SJCRH30 (cell line): ENCODE measurements at regions not wholly inside any gene's neighbourhood (a gene's known extent, or its start where the extent isn't known, plus 50 kb on each side); places are given as distances from the start of the nearest gene placed in this dataset.
"Not testable (repeated sequence)": the region's sequence is repeated elsewhere in the genome, so short reads cannot be mapped to it uniquely, and the experiment has no call there.

Experiments
- DNase-seq, 2 experiments: peaks; one replicate each; pipeline ENCODE4 v3.0.0-alpha.2; 2015 to 2020
- H3K27ac ChIP-seq: fragments of 250-450 bp; sonication (Bioruptor Pico); 2 replicates; pipeline ENCODE4 v1.5.1; 2020; ENCODE audit warnings: mild to moderate bottlenecking, moderate library complexity
- H3K27me3 ChIP-seq: fragments of 250-450 bp; sonication (Bioruptor Pico); 2 replicates; pipeline ENCODE4 v1.5.1; 2020; ENCODE audit warnings: mild to moderate bottlenecking, moderate library complexity
- H3K36me3 ChIP-seq: fragments of 250-450 bp; sonication (Bioruptor Pico); 2 replicates; pipeline ENCODE4 v1.5.1; 2020; ENCODE audit warnings: mild to moderate bottlenecking, moderate library complexity
- H3K4me1 ChIP-seq: fragments of 250-450 bp; sonication (Bioruptor Pico); 2 replicates; pipeline ENCODE4 v1.5.1; 2020; ENCODE audit warnings: mild to moderate bottlenecking, moderate library complexity
- H3K4me3 ChIP-seq: fragments of 250-450 bp; sonication (Bioruptor Pico); 2 replicates; pipeline ENCODE4 v1.5.1; 2020; ENCODE audit warnings: mild to moderate bottlenecking, moderate library complexity
- H3K9me3 ChIP-seq: fragments of 250-450 bp; sonication (Bioruptor Pico); replicated peaks from 2 replicates; pipeline ENCODE4 v1.5.1; 2020; ENCODE audit warnings: mild to moderate bottlenecking, moderate library complexity

DNA sequence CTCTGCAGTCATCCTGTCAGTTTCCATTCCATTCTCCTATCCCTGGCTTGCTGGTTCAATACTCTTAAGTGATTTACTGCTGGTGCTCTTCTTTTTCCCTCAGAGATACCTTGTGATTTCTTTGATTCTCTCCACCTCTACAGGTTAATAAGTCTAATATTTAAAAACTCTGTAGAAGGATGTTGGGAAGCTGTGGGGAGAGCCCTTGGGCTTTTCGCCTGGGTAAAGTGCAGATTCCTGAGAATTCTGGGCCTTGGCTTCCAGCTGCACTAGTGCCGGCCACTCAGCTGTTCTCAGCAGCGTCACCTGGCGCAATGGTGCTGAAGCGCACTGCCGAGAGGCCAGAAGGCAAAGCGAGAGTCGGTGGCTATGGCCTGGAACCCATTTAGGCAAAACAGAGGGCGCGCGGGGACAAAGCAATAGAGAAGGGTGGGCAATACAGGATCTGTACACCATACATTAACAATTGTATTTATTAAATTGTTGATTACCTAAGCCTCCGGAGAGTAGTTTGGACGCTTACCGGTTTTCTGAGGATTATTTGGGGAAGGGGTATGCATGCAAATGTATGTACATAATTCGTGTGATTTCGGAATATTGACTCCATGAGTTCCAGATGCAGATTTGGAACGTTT is 130.3 kb downstream of the PPIAL4A start:
- H3K27me3 ChIP-seq, H3K4me3 ChIP-seq, H3K4me1 ChIP-seq, H3K36me3 ChIP-seq, H3K27ac ChIP-seq, H3K9me3 ChIP-seq, DNase-seq: not testable (repeated sequence)

DNA sequence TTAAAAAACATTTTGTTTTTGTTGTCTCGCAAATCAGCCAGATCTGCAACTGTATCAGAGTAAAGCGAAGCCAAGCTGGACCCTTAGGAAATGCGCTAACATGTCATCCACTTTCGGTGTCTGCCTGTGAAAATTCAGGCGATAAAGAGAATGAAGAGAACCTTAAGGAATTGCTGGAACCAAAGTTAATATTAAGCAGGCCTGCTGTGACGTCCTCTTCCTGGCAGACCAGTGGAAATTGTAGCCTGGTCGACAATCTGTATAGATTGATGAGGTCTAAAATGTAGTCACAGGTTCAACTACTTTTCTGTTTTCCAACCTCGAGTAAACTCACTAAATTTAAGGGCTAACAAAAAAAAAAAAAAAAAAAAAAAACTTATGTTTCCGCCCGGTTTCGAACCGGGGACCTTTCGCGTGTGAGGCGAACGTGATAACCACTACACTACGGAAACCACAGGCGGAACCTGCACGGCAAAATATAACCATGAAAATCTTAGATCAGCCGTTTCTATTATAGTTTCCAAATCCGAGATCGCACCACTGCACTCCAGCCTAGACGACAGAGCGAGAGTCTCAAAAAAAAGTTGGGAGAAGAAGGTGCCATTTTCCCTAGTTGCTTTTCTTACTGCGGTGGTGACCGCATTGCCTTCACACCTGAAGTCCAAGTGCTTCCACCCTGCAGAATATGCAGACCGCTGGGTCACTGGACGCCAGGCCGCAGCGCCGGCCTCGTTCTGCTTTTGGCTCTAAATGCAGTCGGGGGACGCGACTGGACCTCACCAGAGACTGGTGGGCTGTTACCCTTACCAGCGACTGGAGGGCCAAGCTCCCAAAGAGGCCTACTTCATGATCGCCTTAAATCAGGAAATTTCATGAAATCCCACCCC is 131.0 kb downstream of the PPIAL4A start:
- H3K27ac ChIP-seq, H3K9me3 ChIP-seq, H3K4me1 ChIP-seq, H3K36me3 ChIP-seq, H3K27me3 ChIP-seq: not testable (repeated sequence)
- H3K4me3 ChIP-seq: peak overlapping the region; percentile 70
- peak; percentile 37 to 80 for DNase-seq

DNA sequence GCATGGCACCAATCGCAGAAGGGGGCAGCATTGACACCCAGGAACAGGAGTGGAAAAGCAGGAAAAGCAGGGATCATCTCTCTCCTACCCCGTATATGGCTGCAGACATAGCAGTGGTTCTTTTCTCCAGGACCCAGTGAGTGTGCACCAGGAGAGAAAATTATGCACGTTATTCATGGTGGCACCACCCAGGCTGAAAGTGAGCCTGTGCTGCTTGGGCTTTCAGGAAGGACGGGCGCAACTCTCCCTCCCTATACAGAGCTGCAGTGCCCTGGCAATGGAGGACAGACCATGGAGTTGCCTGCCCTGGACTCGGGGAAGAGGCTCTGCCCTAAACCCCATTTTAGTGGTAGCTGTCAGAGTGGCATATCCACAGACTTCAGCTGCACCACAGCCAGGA is 132.1 kb downstream of the PPIAL4A start:
- H3K9me3 ChIP-seq, H3K27me3 ChIP-seq, H3K4me1 ChIP-seq, H3K27ac ChIP-seq, H3K36me3 ChIP-seq: not testable (repeated sequence)
- peak in 1 of 2 experiments; percentile 4 for DNase-seq
- H3K4me3 ChIP-seq: peak overlapping the region; percentile 70; the same call in 1 of the 2 replicates

DNA sequence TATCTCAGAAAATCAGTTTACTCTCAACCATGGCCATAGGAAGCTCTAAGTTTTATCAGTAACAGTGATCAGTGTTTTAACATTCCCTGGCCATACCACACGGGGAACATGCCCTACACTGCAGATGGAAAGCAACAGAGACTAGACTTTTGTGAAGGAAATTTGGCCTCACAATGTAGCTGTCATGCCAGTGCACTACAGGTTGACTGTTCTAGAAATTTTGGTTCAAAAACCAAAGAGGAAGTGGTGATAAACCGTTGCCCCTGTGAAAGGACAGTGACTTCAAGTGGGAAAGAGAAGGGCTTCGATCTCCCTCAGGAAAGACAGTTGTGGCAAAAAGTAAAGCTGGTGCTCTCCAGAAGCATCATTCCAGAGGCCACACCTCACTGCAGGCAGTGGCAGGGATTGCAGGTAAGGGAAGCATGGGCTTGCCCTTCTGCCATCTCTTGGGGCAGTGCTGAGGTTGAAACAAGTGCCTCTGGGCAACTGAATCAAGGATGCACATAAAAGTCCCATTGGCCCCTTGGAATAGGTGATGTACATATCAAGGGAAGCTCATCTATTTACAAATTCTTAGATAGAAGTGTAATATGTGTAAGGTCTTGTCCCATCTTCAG is 143.4 kb downstream of the PPIAL4A start:
- H3K36me3 ChIP-seq, H3K27me3 ChIP-seq, DNase-seq, H3K9me3 ChIP-seq, H3K4me3 ChIP-seq, H3K4me1 ChIP-seq, H3K27ac ChIP-seq: not testable (repeated sequence)

DNA sequence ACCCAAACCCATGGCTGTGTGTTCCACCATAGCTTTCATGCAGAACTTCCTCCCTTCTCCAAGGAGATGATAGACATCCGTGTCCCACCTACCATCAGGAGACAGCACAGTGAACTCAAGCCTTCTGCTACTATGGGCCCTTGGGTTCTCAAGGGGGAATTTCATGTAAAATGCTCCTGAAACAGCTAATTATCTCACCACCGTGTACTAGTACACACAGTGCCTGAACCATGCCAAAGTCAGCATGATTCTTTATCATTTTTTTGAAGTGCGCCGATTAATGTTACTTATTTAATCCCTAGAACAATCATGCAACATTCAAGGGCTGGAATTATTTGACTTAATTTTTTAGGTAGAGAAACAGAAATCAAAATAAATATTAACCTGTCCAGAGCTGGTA is 147.2 kb downstream of the PPIAL4A start:
- H3K36me3 ChIP-seq, DNase-seq, H3K4me1 ChIP-seq, H3K4me3 ChIP-seq, H3K27ac ChIP-seq, H3K27me3 ChIP-seq, H3K9me3 ChIP-seq: not testable (repeated sequence)

DNA sequence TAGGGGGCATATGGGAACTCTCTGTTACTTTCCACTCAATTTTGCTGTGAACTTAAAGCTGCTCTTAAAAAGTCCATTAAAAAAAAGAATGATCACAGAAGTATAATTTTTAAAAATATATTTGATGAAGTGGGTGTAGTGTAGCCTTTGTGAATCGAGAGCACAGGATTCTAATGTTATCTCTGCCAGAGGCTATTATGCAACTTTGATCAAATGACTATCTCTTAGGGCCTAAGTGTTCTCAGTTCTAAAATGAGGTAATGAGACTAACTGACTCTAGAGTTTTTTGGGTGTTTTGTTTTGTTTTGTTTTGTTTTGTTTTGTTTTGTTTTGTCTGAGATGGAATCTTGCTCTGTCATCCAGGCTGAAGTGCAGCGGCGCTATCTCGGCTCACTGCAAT is 143.2 kb downstream of the FAM72B start:
- H3K27me3 ChIP-seq, H3K36me3 ChIP-seq, H3K4me3 ChIP-seq, H3K27ac ChIP-seq, H3K9me3 ChIP-seq, H3K4me1 ChIP-seq, DNase-seq: not testable (repeated sequence)

DNA sequence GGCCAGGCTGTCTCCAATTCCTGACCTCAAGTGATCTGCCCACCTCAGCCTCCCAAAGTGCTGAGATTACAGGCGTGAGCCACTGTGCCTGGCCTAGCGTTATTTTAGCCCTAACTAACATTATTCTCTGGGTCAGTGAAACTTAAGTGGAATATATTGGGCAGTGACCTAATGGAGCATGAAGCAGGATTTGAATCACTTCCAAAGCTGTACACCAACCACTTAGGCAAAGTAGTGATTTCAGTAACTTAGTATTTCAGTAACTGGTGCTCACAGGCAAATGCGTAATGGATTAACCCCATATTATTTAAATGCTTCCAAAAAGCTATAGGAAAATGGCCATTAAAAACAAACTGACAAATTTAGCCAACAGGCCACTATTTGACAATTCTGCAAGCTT is 142.6 kb downstream of the FAM72B start:
- H3K36me3 ChIP-seq, DNase-seq, H3K27ac ChIP-seq, H3K4me1 ChIP-seq, H3K27me3 ChIP-seq, H3K9me3 ChIP-seq, H3K4me3 ChIP-seq: not testable (repeated sequence)

DNA sequence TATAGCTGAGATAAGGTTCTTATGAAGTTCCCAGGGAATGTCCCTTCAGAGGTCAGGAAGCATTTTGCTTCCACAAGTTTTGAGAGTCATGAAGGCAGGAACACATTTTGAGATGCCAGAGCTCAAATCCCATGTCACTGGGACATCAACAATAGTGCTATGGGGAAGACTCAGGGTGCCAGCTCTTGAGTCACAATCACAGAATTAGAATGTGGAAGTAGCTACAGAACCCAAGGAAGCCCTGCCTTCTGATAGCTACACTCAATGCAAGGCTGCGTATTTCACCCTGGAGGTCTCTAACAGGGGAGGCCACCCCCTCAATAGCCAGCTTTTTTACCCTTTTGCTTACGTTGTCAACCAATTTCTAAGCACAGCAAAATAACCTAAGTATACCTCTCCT is 141.3 kb downstream of the FAM72B start:
- not testable (repeated sequence) for H3K9me3 ChIP-seq, H3K27ac ChIP-seq, H3K27me3 ChIP-seq, H3K4me1 ChIP-seq, DNase-seq, H3K36me3 ChIP-seq, H3K4me3 ChIP-seq

DNA sequence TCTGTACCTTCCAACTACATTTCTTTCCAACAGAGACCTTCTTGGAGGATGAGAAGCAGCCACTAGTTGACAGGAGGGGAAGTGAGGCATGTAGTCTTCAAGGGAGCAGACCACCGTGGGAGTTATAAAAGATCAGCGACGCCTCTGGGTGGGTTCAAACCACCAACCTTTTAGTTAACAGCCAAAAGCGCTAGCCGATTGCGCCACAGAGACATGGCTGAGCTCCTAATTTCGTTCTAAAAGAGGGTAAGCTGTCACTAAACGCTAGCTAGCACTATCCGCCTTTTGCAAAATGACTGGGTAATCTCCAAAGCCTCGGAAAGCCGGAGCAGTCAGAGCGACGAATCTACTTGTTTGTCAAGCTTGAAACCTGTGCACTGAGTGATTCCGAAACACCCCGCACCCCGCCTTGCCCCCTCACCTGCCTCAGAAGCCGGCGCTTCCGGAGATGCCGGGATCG is 135.8 kb downstream of the FAM72B start:
- not testable (repeated sequence) for H3K4me3 ChIP-seq, H3K9me3 ChIP-seq, DNase-seq, H3K36me3 ChIP-seq, H3K27ac ChIP-seq, H3K27me3 ChIP-seq, H3K4me1 ChIP-seq

DNA sequence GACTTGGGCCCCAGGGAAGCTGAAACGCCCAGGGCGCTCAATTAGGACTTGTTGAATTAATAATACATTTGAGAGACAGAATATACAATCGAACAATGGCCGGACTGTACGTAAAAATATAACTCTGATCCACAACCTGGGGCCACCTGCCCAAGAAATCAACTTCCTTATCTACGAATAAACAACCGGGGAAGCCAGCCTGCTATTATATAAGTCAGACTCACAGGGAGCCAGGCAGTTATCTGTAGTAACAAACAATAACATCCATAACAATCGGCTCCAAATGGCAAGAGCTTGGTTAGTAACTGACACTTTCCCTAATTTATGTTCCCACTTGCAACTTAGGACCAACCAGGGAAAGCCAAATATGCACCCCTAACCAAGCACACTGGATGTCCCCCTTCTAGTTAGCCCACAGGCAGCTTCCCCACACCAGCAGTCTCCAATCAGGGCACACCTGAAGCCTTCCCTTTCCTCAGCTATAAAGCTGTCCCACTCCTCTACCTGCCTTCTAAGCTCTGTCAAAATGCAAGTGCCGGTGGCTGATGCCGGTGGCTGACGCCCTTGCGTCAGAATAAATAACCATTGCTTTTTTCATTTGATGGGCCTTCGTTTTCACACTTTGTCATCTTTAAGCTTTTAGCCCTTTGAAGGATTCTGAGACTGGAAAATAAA is 135.2 kb downstream of the FAM72B start:
- not testable (repeated sequence) for H3K4me3 ChIP-seq, H3K27ac ChIP-seq, DNase-seq, H3K9me3 ChIP-seq, H3K27me3 ChIP-seq, H3K4me1 ChIP-seq, H3K36me3 ChIP-seq

DNA sequence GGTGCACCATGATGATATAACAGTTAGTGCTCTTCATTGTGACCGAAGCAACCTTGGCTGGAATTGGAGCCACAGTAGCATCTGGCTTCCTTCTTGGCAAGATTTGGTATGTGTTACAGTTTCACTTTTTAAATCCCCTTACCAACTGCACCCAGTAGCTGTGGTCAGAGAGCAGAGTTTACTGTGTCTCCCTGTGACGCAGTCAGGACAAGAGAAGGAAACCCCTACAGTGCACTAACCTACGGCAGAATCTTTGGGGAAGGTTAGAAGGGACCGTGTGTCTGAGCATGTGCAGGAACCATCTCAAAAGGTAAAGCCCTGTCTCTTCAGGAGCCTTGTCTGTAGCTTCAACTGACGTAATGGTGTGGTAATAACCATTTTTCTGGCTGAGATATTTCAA is 134.0 kb downstream of the FAM72B start:
- not testable (repeated sequence) for H3K4me3 ChIP-seq, H3K36me3 ChIP-seq, H3K9me3 ChIP-seq, H3K27ac ChIP-seq, DNase-seq, H3K27me3 ChIP-seq, H3K4me1 ChIP-seq

DNA sequence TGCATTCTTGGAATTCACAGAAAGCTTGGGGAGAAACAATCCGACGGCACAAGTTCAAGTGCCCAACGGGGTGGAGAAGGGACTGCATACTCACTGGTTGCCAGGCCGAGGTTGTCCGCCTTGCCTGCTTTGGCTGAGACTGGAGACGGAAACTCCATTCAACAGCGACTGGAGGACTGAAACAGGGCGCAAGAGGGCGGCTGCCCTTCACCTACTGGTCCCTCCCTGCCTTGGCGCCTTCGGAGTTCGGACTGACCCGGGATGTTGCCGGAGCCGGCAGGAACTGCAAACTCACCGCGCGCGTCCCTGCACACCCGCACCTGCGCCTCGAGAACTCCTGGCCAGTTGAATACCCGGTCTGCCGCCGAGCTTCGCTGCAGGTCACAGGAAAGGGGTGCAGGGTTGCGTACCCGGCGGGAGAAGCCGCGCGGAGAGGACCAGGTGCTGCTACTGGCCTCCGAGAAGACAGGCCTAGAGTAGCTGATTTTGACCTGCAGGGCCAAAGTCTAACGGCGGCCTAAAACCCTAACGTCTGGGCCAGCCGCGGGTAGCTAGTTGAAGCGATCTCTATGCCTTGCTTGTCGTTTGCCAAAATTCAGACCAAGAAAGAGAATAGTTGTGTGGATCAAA is 132.9 kb downstream of the FAM72B start:
- not testable (repeated sequence) for DNase-seq, H3K4me3 ChIP-seq, H3K27ac ChIP-seq, H3K36me3 ChIP-seq, H3K4me1 ChIP-seq, H3K9me3 ChIP-seq, H3K27me3 ChIP-seq

DNA sequence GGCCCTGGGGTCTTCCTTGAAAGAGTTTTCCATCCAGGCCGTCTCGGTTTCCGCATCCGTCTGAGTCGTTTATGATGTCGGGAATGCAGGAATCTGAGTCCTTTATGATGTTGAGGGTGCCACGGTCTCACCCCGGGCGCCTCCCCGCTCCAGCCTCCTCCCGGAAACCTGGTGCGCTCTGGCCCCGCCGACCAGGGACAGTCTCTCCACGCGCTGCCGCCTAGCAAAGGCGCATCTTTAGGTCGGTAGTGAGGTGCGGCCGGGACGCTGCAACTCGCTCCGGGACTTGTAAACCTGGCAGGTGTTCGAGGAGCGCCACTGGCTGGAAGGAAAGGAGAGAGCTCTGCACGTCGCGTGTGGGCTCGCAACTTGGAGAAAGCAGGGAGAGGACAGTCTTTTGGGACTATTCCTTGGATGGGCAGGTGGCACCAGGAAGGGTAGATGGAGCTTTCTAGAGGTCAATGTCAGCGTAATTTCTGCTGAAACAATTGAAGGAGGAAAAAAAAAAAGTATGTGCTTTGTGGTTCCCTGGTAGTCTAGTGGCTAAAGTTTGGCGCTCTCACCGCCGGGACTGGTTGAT is 132.0 kb downstream of the FAM72B start:
- not testable (repeated sequence) for H3K9me3 ChIP-seq, DNase-seq, H3K27me3 ChIP-seq, H3K27ac ChIP-seq, H3K4me1 ChIP-seq, H3K4me3 ChIP-seq, H3K36me3 ChIP-seq

DNA sequence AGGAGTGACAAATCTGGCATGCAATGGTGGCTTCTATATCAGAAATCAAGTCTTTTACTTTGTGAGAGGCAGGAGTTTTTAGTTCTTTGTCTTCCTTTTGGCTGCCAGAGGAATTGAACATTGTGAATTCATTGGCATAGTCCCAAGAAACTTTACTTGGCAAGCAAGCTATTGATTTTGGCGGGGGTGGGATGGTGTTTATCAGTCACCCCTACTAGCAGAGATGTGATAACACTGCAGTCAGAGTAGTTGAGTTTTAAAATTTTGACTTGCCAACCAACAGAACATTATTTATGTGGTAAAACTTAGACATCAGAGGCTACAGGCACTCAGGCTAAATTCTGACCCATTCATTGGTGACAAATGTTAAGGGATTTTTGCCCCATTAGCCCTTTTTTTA is 129.2 kb downstream of the FAM72B start:
- DNase-seq, H3K4me3 ChIP-seq: not testable (repeated sequence)

More for the DNA sequence above, 129.2 kb downstream of the FAM72B start:
- H3K4me1 ChIP-seq, H3K36me3 ChIP-seq, H3K27me3 ChIP-seq, H3K9me3 ChIP-seq, H3K27ac ChIP-seq: not testable (repeated sequence)
